GM12878 (cell line): ENCODE measurements at regions not wholly inside any gene's neighbourhood (a gene's known extent, or its start where the extent isn't known, plus 50 kb on each side); places are given as distances from the start of the nearest gene placed in this dataset.

ENCODE experiments used
- CBX3 ChIP-seq: fragments of 200-600 bp; sonication (generic); IDR thresholded peaks from 2 replicates; pipeline ENCODE4 v1.6.1; 2016; ENCODE audit warnings: low read depth, borderline replicate concordance
- EP300 ChIP-seq, 2 experiments: fragments of 150-350 bp in 1 of 2; IDR thresholded peaks; 2 replicates each; pipeline ENCODE4 v1.6.1; 2011 to 2012; ENCODE audit warnings: low read depth in 2 of 2, low read length in 2 of 2, borderline replicate concordance in 1 of 2, improper control_type of control experiment in 1 of 2, inconsistent platforms in 1 of 2; ENCODE audit not compliant: control insufficient read depth in 1 of 2
- FOS ChIP-seq: IDR thresholded peaks from 3 replicates; pipeline ENCODE4 v1.6.1; 2011; ENCODE audit warnings: borderline replicate concordance; ENCODE audit not compliant: insufficient read length; ENCODE audit errors: extremely low read depth
- KAT2A ChIP-seq: conservative IDR thresholded peaks from 2 replicates; pipeline ENCODE4 v1.6.1; 2011; ENCODE audit warnings: low read depth, low read length; ENCODE audit not compliant: control insufficient read depth
- MYC ChIP-seq: IDR thresholded peaks from 2 replicates; pipeline ENCODE4 v1.6.1; 2011; ENCODE audit warnings: mild to moderate bottlenecking, low read length, moderate library complexity, inconsistent platforms; ENCODE audit not compliant: insufficient read depth, insufficient replicate concordance, insufficient read length, severe bottlenecking
- POLR2A ChIP-seq: IDR thresholded peaks from 2 replicates; pipeline ENCODE4 v1.6.1; 2011; ENCODE audit warnings: low read depth, mild to moderate bottlenecking, low read length
- POLR2AphosphoS5 ChIP-seq: IDR thresholded peaks from 2 replicates; pipeline ENCODE4 v1.6.1; 2011; ENCODE audit warnings: mild to moderate bottlenecking, low read length, inconsistent platforms
- RCOR1 ChIP-seq: conservative IDR thresholded peaks from 2 replicates; pipeline ENCODE4 v1.6.1; 2012; ENCODE audit warnings: low read depth, low read length, improper control_type of control experiment
- RFX5 ChIP-seq: IDR thresholded peaks from 2 replicates; pipeline ENCODE4 v1.6.1; 2011; ENCODE audit warnings: low read depth, low read length, improper control_type of control experiment
- YY1 ChIP-seq: IDR thresholded peaks from 2 replicates; pipeline ENCODE4 v1.6.1; 2011; ENCODE audit warnings: low read depth, mild to moderate bottlenecking, low read length
- ZNF384 ChIP-seq: IDR thresholded peaks from 2 replicates; pipeline ENCODE4 v1.6.1; 2012; ENCODE audit warnings: low read depth, mild to moderate bottlenecking, low read length, improper control_type of control experiment, borderline replicate concordance
- TF ChIP-seq, protein P1 (sequence below), 3 experiments: IDR thresholded peaks in 2 of 3; conservative IDR thresholded peaks in 1 of 3; 2 replicates each; pipeline ENCODE4 v1.5.1; 2011; ENCODE audit warnings: low read depth in 3 of 3, low read length in 3 of 3, mild to moderate bottlenecking in 3 of 3, control low read depth in 2 of 3, moderate library complexity in 2 of 3, inconsistent platforms in 1 of 3, mixed read lengths in 1 of 3; ENCODE audit not compliant: control insufficient read depth in 2 of 3, insufficient read depth in 1 of 3; ENCODE audit errors: extremely low read depth in 1 of 3
- TF ChIP-seq, protein P2 (sequence below): IDR thresholded peaks from 2 replicates; pipeline ENCODE4 v1.6.1; 2011; ENCODE audit warnings: low read depth, mild to moderate bottlenecking, low read length, moderate library complexity, borderline replicate concordance; ENCODE audit errors: extremely low read depth
- TF ChIP-seq, protein P3 (sequence below): IDR thresholded peaks from 2 replicates; pipeline ENCODE4 v1.6.1; 2012; ENCODE audit warnings: mild to moderate bottlenecking, low read depth, low read length

DNA sequence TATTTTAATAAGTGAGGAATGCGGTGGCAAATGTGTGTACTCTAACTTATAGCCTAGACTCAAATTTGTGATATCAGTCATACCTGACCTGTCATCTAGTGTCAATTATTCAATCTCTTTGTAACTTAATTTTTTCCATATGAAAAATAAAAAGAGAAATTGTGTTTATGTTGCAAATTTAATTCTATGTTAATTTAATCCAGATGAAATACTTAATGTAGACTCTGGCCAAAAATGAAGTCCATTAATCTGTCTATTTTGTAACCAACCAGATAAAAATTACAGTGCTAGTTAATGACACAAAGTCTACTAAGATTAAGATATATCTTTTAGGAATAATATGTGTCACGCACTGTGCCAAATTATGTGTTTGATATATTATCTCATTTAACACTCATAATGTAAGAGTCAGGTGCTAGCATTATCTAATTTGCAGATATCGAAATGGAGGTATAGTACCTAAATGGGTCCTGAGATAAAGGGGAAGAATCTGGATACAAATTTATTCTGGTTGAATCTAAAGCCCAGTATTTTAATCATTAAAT, 712.1 kb downstream of the KCTD16 start:
- TF ChIP-seq YY1 (no peak), POLR2A (no peak), EP300 (IDR thresholded peaks at IDR 0.05; ENCODE audit: borderline replicate concordance in 1 of 2, control insufficient read depth in 1 of 2, low read depth in 2 of 2, low read length in 2 of 2) (no peak), MYC (no peak), RFX5 (no peak), RCOR1 (no peak), POLR2AphosphoS5 (no peak), KAT2A (no peak), CBX3 (no peak), FOS (no peak), ZNF384 (no peak)
- TF ChIP-seq, protein P1, sequence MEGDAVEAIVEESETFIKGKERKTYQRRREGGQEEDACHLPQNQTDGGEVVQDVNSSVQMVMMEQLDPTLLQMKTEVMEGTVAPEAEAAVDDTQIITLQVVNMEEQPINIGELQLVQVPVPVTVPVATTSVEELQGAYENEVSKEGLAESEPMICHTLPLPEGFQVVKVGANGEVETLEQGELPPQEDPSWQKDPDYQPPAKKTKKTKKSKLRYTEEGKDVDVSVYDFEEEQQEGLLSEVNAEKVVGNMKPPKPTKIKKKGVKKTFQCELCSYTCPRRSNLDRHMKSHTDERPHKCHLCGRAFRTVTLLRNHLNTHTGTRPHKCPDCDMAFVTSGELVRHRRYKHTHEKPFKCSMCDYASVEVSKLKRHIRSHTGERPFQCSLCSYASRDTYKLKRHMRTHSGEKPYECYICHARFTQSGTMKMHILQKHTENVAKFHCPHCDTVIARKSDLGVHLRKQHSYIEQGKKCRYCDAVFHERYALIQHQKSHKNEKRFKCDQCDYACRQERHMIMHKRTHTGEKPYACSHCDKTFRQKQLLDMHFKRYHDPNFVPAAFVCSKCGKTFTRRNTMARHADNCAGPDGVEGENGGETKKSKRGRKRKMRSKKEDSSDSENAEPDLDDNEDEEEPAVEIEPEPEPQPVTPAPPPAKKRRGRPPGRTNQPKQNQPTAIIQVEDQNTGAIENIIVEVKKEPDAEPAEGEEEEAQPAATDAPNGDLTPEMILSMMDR (IDR thresholded peaks at IDR 0.05 in 2 of 3, conservative IDR thresholded peaks at IDR 0.05 in 1 of 3; ENCODE audit: control insufficient read depth in 2 of 3, extremely low read depth in 1 of 3, insufficient read depth in 1 of 3, low read depth in 3 of 3, low read length in 3 of 3), result no peak
- TF ChIP-seq, protein P2, sequence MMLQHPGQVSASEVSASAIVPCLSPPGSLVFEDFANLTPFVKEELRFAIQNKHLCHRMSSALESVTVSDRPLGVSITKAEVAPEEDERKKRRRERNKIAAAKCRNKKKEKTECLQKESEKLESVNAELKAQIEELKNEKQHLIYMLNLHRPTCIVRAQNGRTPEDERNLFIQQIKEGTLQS, result no peak
- TF ChIP-seq, protein P3, sequence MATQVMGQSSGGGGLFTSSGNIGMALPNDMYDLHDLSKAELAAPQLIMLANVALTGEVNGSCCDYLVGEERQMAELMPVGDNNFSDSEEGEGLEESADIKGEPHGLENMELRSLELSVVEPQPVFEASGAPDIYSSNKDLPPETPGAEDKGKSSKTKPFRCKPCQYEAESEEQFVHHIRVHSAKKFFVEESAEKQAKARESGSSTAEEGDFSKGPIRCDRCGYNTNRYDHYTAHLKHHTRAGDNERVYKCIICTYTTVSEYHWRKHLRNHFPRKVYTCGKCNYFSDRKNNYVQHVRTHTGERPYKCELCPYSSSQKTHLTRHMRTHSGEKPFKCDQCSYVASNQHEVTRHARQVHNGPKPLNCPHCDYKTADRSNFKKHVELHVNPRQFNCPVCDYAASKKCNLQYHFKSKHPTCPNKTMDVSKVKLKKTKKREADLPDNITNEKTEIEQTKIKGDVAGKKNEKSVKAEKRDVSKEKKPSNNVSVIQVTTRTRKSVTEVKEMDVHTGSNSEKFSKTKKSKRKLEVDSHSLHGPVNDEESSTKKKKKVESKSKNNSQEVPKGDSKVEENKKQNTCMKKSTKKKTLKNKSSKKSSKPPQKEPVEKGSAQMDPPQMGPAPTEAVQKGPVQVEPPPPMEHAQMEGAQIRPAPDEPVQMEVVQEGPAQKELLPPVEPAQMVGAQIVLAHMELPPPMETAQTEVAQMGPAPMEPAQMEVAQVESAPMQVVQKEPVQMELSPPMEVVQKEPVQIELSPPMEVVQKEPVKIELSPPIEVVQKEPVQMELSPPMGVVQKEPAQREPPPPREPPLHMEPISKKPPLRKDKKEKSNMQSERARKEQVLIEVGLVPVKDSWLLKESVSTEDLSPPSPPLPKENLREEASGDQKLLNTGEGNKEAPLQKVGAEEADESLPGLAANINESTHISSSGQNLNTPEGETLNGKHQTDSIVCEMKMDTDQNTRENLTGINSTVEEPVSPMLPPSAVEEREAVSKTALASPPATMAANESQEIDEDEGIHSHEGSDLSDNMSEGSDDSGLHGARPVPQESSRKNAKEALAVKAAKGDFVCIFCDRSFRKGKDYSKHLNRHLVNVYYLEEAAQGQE, result no peak
